RPMI7951 (cell line): ENCODE measurements at regions not wholly inside any gene's neighbourhood (a gene's known extent, or its start where the extent isn't known, plus 50 kb on each side); places are given as distances from the start of the nearest gene placed in this dataset.
"Not testable (repeated sequence)": the region's sequence is repeated elsewhere in the genome, so short reads cannot be mapped to it uniquely, and the experiment has no call there.

Source experiments
- DNase-seq: peaks from one replicate; pipeline ENCODE4 v3.0.0-alpha.2; 2012; ENCODE audit warnings: low read depth

- DNase-seq = no peak
Measured at GRCh38 chr6:80508885-80509630, 402.6 kb downstream of the BCKDHB start.

DNA sequence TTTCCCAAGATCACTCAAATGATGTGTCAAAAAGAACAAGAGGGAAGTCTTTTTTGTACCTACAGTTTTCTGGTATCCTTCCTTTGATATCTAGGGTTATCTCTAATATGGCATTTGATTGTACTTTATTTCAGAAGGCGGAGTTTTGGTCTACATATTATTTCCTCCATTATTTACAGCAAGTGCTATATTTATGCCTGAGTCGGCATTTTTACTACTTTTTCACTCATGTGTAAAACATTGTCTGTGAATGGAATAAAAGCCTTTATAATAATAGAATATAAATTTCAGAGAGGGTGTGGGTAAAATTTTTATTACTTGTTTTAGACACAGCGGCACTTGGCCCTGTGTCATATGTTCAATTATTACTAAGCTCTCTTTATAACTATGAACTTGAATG lies 398.4 kb downstream of the BCKDHB start:
- DNase-seq = no peak

GRCh38 chr6:80503660-80504059 lies 397.2 kb downstream of the BCKDHB start:
- DNase-seq = no peak

GRCh38 chr6:80502871-80503270 lies 396.4 kb downstream of the BCKDHB start:
- DNase-seq = no peak

DNA sequence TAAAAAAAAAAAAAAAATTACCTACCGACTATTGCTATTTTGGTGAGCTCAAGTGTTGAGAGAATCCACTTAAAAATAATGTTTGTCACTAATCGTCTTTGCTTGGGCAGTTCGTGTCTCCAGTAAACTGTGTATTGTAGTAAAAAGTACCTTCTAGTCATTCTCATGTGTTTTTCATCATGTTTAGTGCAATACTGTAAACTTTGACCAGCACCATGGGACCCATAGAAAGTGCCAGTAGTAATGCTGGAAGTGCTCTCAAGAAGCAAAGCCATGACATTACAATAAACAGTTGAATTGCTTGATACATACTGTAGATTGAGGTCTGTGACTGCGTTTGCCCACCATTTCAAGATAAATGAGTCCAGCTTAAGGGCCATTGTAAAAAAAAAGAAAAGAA lies 395.2 kb downstream of the BCKDHB start:
- no peak for DNase-seq

- not testable (repeated sequence) for DNase-seq
Measured at GRCh38 chr6:80497696-80498486, 391.4 kb downstream of the BCKDHB start.

GRCh38 chr6:80489911-80490635 lies 383.6 kb downstream of the BCKDHB start:
- DNase-seq = peak; percentile 7

- no peak for DNase-seq
Measured at GRCh38 chr6:80488190-80488589, 381.7 kb downstream of the BCKDHB start.

GRCh38 chr6:80485494-80485893 lies 379.0 kb downstream of the BCKDHB start:
- not testable (repeated sequence) for DNase-seq

GRCh38 chr6:80482056-80482455 lies 375.6 kb downstream of the BCKDHB start:
- DNase-seq = no peak

DNA sequence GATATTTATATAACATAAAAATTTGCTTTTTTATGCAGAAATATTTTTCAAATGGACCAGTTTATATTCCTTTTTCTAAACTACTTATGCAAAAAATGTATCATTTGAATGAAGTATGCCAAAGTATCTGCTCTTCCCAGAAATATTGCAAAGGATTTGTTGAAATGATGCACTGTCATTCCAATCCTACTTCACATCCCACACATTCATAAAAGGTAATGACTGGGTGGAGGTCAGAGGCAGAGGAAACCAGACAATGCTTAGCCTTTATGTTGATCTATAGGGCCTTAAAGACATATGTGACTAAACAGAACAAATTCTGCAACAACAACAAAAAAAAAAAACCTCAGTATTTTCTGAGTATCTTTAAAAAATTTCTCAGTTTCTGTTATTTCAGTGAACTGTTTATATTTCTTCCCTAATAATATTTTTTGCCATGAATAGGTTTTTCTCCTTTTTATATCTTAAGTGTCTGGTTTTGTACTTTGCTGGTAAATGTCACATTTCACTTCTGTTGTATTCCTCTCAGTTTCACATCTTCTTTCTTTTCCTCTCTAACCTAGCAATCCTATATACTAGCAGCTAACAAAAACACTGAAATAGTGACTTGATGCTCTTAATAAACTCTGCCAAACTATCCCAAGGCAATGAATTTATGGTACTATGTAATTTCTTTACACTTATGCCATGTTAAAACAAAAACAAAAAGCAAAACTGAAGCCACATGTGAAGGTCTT lies 374.1 kb downstream of the BCKDHB start:
- DNase-seq = no peak

- DNase-seq = no peak
Measured at GRCh38 chr6:80478030-80478429, 371.6 kb downstream of the BCKDHB start.

GRCh38 chr6:80477591-80477990 lies 371.1 kb downstream of the BCKDHB start:
- DNase-seq = no peak

DNA sequence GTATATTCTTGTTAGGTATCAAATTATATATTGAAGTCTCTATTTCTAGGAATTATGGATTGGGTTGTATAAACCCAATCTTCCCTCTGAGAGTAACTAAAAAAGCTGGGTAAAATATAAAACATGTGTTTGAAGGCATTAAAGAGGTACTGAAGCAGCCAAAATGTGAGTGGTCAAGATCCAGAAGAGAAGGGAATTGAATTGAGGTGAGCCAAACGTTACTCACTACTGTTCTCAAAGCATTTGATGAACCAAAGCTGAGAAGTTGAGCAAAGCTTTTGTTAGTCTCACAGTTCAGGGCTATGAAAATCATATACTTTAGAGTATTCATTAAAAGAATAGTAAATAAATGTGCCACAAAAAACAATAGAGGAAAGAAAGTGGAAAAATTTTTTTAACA lies 365.8 kb downstream of the BCKDHB start:
- DNase-seq = no peak

DNA sequence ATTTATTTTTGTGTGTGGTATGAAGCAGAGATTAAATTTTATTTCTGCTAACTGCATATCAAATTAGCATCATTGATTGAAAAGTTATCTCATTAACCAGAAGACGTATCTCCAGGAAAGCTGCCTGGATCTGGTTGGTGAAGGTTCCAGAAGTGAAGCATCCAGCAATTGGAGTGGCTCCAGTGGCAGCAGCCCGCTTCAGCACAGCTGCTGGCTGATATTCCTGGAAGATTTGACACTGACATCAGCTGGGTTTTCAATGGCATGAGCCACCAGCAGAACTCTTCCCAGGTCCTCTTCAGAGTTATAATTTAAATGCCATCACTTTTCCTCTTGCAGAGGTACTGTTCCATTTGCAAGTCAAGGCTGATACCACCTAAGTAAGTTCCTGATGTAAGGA lies 363.5 kb downstream of the BCKDHB start:
- DNase-seq = no peak

GRCh38 chr6:80468398-80468797 lies 361.9 kb downstream of the BCKDHB start:
- DNase-seq = no peak

GRCh38 chr6:80467408-80467807 lies 360.9 kb downstream of the BCKDHB start:
- no peak for DNase-seq

GRCh38 chr6:80466981-80467380 lies 360.5 kb downstream of the BCKDHB start:
- no peak for DNase-seq

DNA sequence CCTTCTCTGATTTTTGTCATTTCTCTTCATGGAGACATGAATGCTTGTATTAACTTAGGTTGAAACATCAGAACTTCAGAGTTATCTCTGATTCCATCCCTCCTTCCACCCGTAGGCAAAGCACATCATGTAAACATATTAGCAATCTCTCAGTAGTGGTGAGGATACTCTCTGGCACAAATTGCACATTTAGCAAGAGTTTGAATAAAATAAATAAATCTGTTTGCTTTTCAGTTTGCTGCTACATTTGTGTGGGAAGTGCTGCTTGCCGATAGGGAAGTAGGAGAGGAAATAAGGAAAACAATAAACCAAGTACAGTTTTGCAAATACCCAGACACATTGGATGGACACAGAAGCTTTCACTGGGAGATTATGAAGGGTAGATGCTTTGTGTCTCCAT lies 359.0 kb downstream of the BCKDHB start:
- no peak for DNase-seq

DNA sequence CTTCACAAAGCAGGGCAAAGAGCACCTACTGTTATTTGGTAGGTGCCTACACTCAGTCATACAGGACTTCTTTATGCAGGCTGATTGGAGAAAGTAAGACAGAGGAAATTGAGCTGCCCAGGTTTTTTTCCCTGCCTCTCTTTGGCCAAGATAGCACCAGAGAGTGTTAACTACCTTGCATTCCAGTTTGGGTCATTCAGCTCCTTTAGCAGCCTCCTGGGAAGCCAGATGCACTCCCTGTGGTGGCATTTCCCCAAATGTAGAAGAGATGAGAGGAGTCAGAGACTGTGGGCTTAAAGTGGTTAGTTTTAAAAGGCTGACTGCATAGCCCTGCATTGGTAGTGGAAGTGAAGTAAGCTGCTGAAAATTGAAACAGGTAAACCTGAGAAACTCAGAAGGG lies 358.4 kb downstream of the BCKDHB start:
- no peak for DNase-seq

- no peak for DNase-seq
Measured at GRCh38 chr6:80463197-80463596, 356.7 kb downstream of the BCKDHB start.
